ENCODE measurements at regions not wholly inside any gene's neighbourhood (a gene's known extent, or its start where the extent isn't known, plus 50 kb on each side); places are given as distances from the start of the nearest gene placed in this dataset.

GRCh38 chr18:45161850-45162249, 453.4 kb upstream of the SLC14A2 start:
- no peak for TF ChIP-seq CTCF (IDR thresholded peaks at IDR 0.05)
- no peak for TF ChIP-seq POLR2A (IDR thresholded peaks at IDR 0.05)
